Activated B cell treated with CpG ODN at 0.5 μM for 24 hours (primary cell): ENCODE measurements at regions not wholly inside any gene's neighbourhood (a gene's known extent, or its start where the extent isn't known, plus 50 kb on each side); places are given as distances from the start of the nearest gene placed in this dataset.

Source experiments
- ATAC-seq: fragments of 200-7000 bp; cut with Tn5 transposase; one replicate; pipeline ENCODE4 v1.10.0; 2021; ENCODE audit warnings: low read depth, mild to moderate bottlenecking, moderate library complexity
- CTCF ChIA-PET: fragments of 350-600 bp; sonication (Branson Sonifier 250); formaldehyde crosslinking; loops from one replicate; lab custom pipeline; 2021; ENCODE audit warnings: antibody characterized with exemption; lab: Charles Lee
- POLR2A ChIA-PET: fragments of 350-600 bp; sonication (Branson Sonifier 250); formaldehyde crosslinking; loops from one replicate; lab custom pipeline; 2021; ENCODE audit warnings: antibody characterized with exemption; lab: Charles Lee
- DNase-seq: peaks from one replicate; pipeline ENCODE4 v3.0.0; 2022
- H3K27ac Mint-ChIP-seq: one replicate; pipeline ENCODE4 v1.8.0; 2020; ENCODE audit warnings: mixed read lengths
- H3K27me3 Mint-ChIP-seq: one replicate; pipeline ENCODE4 v1.8.0; 2021; ENCODE audit warnings: mixed read lengths
- H3K36me3 Mint-ChIP-seq: one replicate; pipeline ENCODE4 v1.8.0; 2021; ENCODE audit warnings: low read depth, mixed read lengths
- H3K4me1 Mint-ChIP-seq: one replicate; pipeline ENCODE4 v1.8.0; 2021; ENCODE audit warnings: mixed read lengths
- H3K4me3 Mint-ChIP-seq: one replicate; pipeline ENCODE4 v1.8.0; 2020; ENCODE audit warnings: mild to moderate bottlenecking, mixed read lengths
- H3K9me3 Mint-ChIP-seq: one replicate; pipeline ENCODE4 v1.8.0; 2020; ENCODE audit warnings: mixed read lengths
- CTCF ChIP-seq: fragments of 200-600 bp; IDR thresholded peaks from one replicate; pipeline ENCODE4 v1.8.0; 2022; ENCODE audit warnings: antibody characterized with exemption, mild to moderate bottlenecking
- intact Hi-C: fragments of 100-400 bp; cut with micrococcal nuclease; formaldehyde crosslinking; loops from one replicate; pipeline ENCODE4 v1.15.1; 2024

- ATAC-seq (no peak), DNase-seq (no peak)
- Mint-ChIP-seq H3K27ac (no peak overlapping the region), H3K4me1 (peaks cover 5% of the 10 kb centered on the region), H3K27me3 (no peaks in the 10 kb centered on the region), H3K4me3 (no peak overlapping the region), H3K36me3 (no peaks in the 10 kb centered on the region), H3K9me3 (peaks cover 10% of the 10 kb centered on the region)
- ChIA-PET CTCF (no interaction called here), POLR2A (no interaction called here)
- no peak for TF ChIP-seq CTCF
- intact Hi-C loops = no loop called here
Observed at GRCh38 chrX:150032742-150033141, 94.5 kb upstream of the EOLA2 start.

GRCh38 chrX:150034788-150035187 lies 96.5 kb upstream of the EOLA2 start:
- ChIA-PET CTCF (no interaction called here), POLR2A (no interaction called here)
- no peak overlapping the region for H3K4me3 Mint-ChIP-seq
- DNase-seq (no peak), ATAC-seq (no peak)
- peaks cover 10% of the 10 kb centered on the region for H3K9me3 Mint-ChIP-seq
- TF ChIP-seq CTCF = no peak
- H3K27ac Mint-ChIP-seq = no peak overlapping the region
- no peaks in the 10 kb centered on the region for H3K27me3 Mint-ChIP-seq
- no peaks in the 10 kb centered on the region for H3K36me3 Mint-ChIP-seq
- no peaks in the 10 kb centered on the region for H3K4me1 Mint-ChIP-seq
- intact Hi-C loops = no loop called here

DNA sequence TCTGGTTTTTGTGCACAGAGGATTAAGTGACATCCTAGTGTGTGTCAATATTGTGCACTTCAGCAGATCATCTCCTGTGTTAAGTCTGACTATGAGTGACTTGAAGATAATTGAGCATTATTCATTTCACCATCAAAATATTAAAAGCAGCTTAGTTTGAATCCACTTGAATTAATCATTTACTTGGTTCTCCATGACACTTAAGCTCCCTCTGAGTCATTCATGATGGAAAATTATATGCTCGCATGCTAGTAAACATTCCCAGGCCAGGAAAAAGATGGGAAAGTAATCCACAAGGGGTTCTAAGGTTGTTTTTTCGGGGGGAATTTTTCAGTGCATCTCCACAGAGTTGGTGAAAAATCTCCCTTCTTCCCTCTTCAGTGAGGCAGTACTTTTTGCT lies 97.2 kb upstream of the EOLA2 start:
- ChIA-PET POLR2A (no interaction called here), CTCF (no interaction called here)
- no peak for TF ChIP-seq CTCF
- intact Hi-C loops = no loop called here
- ATAC-seq (no peak), DNase-seq (no peak)
- Mint-ChIP-seq H3K4me1 (no peaks in the 10 kb centered on the region), H3K27ac (no peak overlapping the region), H3K4me3 (no peak overlapping the region), H3K27me3 (peaks cover 3% of the 10 kb centered on the region), H3K9me3 (peaks cover 10% of the 10 kb centered on the region), H3K36me3 (no peaks in the 10 kb centered on the region)

GRCh38 chrX:150036181-150036580 lies 97.9 kb upstream of the EOLA2 start:
- Mint-ChIP-seq H3K4me3 (no peak overlapping the region), H3K4me1 (no peaks in the 10 kb centered on the region), H3K9me3 (peaks cover 10% of the 10 kb centered on the region), H3K27ac (no peak overlapping the region), H3K27me3 (peaks cover 3% of the 10 kb centered on the region), H3K36me3 (no peaks in the 10 kb centered on the region)
- DNase-seq (no peak), ATAC-seq (no peak)
- CTCF ChIA-PET = no interaction called here
- intact Hi-C loops = no loop called here
- no peak for TF ChIP-seq CTCF
- POLR2A ChIA-PET = no interaction called here

GRCh38 chrX:150036641-150037040 lies 98.3 kb upstream of the EOLA2 start:
- no peak for TF ChIP-seq CTCF
- H3K27ac Mint-ChIP-seq = no peak overlapping the region
- no peak for ATAC-seq
- H3K4me3 Mint-ChIP-seq = no peak overlapping the region
- H3K27me3 Mint-ChIP-seq = peaks cover 3% of the 10 kb centered on the region
- H3K4me1 Mint-ChIP-seq = no peaks in the 10 kb centered on the region
- H3K36me3 Mint-ChIP-seq = no peaks in the 10 kb centered on the region
- CTCF ChIA-PET = no interaction called here
- DNase-seq = no peak
- POLR2A ChIA-PET = no interaction called here
- peaks cover 10% of the 10 kb centered on the region for H3K9me3 Mint-ChIP-seq
- intact Hi-C loops = no loop called here
